SK-N-SH treated with all-trans-retinoic acid at 6 μM for 48 hours (cell line): ENCODE measurements at regions not wholly inside any gene's neighbourhood (a gene's known extent, or its start where the extent isn't known, plus 50 kb on each side); places are given as distances from the start of the nearest gene placed in this dataset.

Experiments used
- ATAC-seq: fragments of 200-7000 bp; cut with Tn5 transposase; 3 replicates; pipeline ENCODE4 v1.9.1; 2020; ENCODE audit warnings: mild to moderate bottlenecking, moderate library complexity
- ARNTL ChIP-seq: fragments of 450-650 bp; formaldehyde crosslinking; IDR thresholded peaks from 2 replicates; pipeline ENCODE4 v1.5.0; 2020; ENCODE audit warnings: low read depth, mild to moderate bottlenecking, moderate library complexity, borderline replicate concordance
- BACH2 ChIP-seq: fragments of 250-450 bp; sonication (Bioruptor Pico); IDR thresholded peaks from 2 replicates; pipeline ENCODE4 v1.9.0; 2021; ENCODE audit warnings: mild to moderate bottlenecking, borderline replicate concordance
- ESRRG ChIP-seq: fragments of 250-450 bp; sonication (Bioruptor Pico); IDR thresholded peaks from 2 replicates; pipeline ENCODE4 v1.6.1; 2021; ENCODE audit warnings: mild to moderate bottlenecking
- GLIS3 ChIP-seq: fragments of 250-450 bp; sonication (Bioruptor Pico); IDR thresholded peaks from 2 replicates; pipeline ENCODE4 v1.5.0; 2020; ENCODE audit warnings: mild to moderate bottlenecking, moderate library complexity
- OSR1 ChIP-seq: fragments of 250-450 bp; sonication (Bioruptor Pico); IDR thresholded peaks from 2 replicates; pipeline ENCODE4 v1.8.0; 2022; ENCODE audit warnings: moderate library complexity, mild to moderate bottlenecking, inconsistent platforms
- RARB ChIP-seq: fragments of 250-450 bp; sonication (Bioruptor Pico); IDR thresholded peaks from 2 replicates; pipeline ENCODE4 v1.8.0; 2021; ENCODE audit warnings: mild to moderate bottlenecking, moderate library complexity
- SNAI2 ChIP-seq: fragments of 250-450 bp; sonication (Bioruptor Pico); IDR thresholded peaks from 2 replicates; pipeline ENCODE4 v1.5.0; 2020; ENCODE audit warnings: mild to moderate bottlenecking, moderate library complexity
- TCF4 ChIP-seq: fragments of 250-450 bp; sonication (Bioruptor Pico); IDR thresholded peaks from 2 replicates; pipeline ENCODE4 v1.8.0; 2021; ENCODE audit warnings: mild to moderate bottlenecking, moderate library complexity, borderline replicate concordance
- ZFP3 ChIP-seq: fragments of 250-450 bp; sonication (Bioruptor Pico); IDR thresholded peaks from 2 replicates; pipeline ENCODE4 v1.5.0; 2020; ENCODE audit warnings: mild to moderate bottlenecking, moderate library complexity
- ZFP30 ChIP-seq: fragments of 450-650 bp; formaldehyde crosslinking; IDR thresholded peaks from 2 replicates; pipeline ENCODE4 v1.5.0; 2022; ENCODE audit warnings: mild to moderate bottlenecking, moderate library complexity
- ZNF70 ChIP-seq: fragments of 450-650 bp; formaldehyde crosslinking; IDR thresholded peaks from 2 replicates; pipeline ENCODE4 v1.5.0; 2020; ENCODE audit warnings: mild to moderate bottlenecking, moderate library complexity
- ZNF8 ChIP-seq: fragments of 450-650 bp; formaldehyde crosslinking; IDR thresholded peaks from 2 replicates; pipeline ENCODE4 v1.5.0; 2020; ENCODE audit warnings: mild to moderate bottlenecking, moderate library complexity
- TF ChIP-seq, protein P1 (sequence below): fragments of 250-450 bp; sonication (Bioruptor Pico); IDR thresholded peaks from 2 replicates; pipeline ENCODE4 v1.8.0; 2021; ENCODE audit warnings: low read depth, mild to moderate bottlenecking, moderate library complexity, borderline replicate concordance
- TF ChIP-seq, protein P2 (sequence below): fragments of 250-450 bp; sonication (Bioruptor Pico); IDR thresholded peaks from 2 replicates; pipeline ENCODE4 v1.5.1; 2020; ENCODE audit warnings: low read depth, mild to moderate bottlenecking, moderate library complexity
- TF ChIP-seq, protein P3 (sequence below): fragments of 250-450 bp; sonication (Bioruptor Pico); IDR thresholded peaks from 2 replicates; pipeline ENCODE4 v1.8.0; 2020; ENCODE audit warnings: mild to moderate bottlenecking, moderate library complexity, borderline replicate concordance
- TF ChIP-seq, protein P4 (sequence below): fragments of 250-450 bp; sonication (Bioruptor Pico); IDR thresholded peaks from 2 replicates; pipeline ENCODE4 v1.5.1; 2021; ENCODE audit warnings: mild to moderate bottlenecking, moderate library complexity
- TF ChIP-seq, protein P5 (sequence below): fragments of 250-450 bp; sonication (Bioruptor Pico); IDR thresholded peaks from 2 replicates; pipeline ENCODE4 v1.5.0; 2020; ENCODE audit warnings: mild to moderate bottlenecking, moderate library complexity

DNA sequence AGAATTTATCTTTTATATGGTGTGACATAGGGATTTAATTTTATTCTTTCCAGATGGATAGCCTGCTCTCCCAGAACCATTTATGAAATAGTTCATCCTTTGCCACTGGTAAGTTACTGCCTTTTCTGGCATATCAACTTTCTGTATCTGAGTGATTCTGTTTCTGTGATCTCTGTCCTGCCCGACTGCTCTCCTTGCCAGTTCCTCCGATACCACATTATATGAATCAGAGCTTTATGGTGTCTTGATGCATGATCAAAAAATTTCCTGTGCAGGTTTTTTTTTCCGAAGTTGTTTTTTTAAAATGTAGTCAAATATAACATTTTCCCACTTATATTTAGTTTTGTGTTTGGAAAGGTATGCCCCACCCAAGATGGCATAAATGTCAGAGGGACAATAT, 242.5 kb downstream of the CYP26B1 start:
- ATAC-seq = no peak
- no peak for TF ChIP-seq TCF4 (CRISPR knock-in tag)
- no peak for TF ChIP-seq ZNF70 (CRISPR knock-in tag)
- TF ChIP-seq ARNTL (CRISPR knock-in tag) = no peak
- TF ChIP-seq, protein P1, sequence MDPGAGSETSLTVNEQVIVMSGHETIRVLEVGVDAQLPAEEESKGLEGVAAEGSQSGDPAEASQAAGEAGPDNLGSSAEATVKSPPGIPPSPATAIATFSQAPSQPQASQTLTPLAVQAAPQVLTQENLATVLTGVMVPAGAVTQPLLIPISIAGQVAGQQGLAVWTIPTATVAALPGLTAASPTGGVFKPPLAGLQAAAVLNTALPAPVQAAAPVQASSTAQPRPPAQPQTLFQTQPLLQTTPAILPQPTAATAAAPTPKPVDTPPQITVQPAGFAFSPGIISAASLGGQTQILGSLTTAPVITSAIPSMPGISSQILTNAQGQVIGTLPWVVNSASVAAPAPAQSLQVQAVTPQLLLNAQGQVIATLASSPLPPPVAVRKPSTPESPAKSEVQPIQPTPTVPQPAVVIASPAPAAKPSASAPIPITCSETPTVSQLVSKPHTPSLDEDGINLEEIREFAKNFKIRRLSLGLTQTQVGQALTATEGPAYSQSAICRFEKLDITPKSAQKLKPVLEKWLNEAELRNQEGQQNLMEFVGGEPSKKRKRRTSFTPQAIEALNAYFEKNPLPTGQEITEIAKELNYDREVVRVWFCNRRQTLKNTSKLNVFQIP (CRISPR knock-in tag) = no peak
- no peak for TF ChIP-seq GLIS3 (CRISPR knock-in tag)
- no peak for TF ChIP-seq ESRRG (CRISPR knock-in tag)
- TF ChIP-seq, protein P2, sequence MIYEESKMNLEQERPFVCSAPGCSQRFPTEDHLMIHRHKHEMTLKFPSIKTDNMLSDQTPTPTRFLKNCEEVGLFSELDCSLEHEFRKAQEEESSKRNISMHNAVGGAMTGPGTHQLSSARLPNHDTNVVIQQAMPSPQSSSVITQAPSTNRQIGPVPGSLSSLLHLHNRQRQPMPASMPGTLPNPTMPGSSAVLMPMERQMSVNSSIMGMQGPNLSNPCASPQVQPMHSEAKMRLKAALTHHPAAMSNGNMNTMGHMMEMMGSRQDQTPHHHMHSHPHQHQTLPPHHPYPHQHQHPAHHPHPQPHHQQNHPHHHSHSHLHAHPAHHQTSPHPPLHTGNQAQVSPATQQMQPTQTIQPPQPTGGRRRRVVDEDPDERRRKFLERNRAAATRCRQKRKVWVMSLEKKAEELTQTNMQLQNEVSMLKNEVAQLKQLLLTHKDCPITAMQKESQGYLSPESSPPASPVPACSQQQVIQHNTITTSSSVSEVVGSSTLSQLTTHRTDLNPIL (CRISPR knock-in tag) = no peak
- TF ChIP-seq, protein P3, sequence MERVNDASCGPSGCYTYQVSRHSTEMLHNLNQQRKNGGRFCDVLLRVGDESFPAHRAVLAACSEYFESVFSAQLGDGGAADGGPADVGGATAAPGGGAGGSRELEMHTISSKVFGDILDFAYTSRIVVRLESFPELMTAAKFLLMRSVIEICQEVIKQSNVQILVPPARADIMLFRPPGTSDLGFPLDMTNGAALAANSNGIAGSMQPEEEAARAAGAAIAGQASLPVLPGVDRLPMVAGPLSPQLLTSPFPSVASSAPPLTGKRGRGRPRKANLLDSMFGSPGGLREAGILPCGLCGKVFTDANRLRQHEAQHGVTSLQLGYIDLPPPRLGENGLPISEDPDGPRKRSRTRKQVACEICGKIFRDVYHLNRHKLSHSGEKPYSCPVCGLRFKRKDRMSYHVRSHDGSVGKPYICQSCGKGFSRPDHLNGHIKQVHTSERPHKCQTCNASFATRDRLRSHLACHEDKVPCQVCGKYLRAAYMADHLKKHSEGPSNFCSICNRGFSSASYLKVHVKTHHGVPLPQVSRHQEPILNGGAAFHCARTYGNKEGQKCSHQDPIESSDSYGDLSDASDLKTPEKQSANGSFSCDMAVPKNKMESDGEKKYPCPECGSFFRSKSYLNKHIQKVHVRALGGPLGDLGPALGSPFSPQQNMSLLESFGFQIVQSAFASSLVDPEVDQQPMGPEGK (CRISPR knock-in tag) = no peak
- TF ChIP-seq ZFP30 = no peak
- no peak for TF ChIP-seq BACH2 (CRISPR knock-in tag)
- TF ChIP-seq RARB (CRISPR knock-in tag) = no peak
- TF ChIP-seq ZFP3 (CRISPR knock-in tag) = no peak
- TF ChIP-seq, protein P4, sequence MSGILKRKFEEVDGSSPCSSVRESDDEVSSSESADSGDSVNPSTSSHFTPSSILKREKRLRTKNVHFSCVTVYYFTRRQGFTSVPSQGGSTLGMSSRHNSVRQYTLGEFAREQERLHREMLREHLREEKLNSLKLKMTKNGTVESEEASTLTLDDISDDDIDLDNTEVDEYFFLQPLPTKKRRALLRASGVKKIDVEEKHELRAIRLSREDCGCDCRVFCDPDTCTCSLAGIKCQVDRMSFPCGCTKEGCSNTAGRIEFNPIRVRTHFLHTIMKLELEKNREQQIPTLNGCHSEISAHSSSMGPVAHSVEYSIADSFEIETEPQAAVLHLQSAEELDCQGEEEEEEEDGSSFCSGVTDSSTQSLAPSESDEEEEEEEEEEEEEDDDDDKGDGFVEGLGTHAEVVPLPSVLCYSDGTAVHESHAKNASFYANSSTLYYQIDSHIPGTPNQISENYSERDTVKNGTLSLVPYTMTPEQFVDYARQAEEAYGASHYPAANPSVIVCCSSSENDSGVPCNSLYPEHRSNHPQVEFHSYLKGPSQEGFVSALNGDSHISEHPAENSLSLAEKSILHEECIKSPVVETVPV (CRISPR knock-in tag) = no peak
- no peak for TF ChIP-seq OSR1 (CRISPR knock-in tag)
- TF ChIP-seq ZNF8 (CRISPR knock-in tag) = no peak

DNA sequence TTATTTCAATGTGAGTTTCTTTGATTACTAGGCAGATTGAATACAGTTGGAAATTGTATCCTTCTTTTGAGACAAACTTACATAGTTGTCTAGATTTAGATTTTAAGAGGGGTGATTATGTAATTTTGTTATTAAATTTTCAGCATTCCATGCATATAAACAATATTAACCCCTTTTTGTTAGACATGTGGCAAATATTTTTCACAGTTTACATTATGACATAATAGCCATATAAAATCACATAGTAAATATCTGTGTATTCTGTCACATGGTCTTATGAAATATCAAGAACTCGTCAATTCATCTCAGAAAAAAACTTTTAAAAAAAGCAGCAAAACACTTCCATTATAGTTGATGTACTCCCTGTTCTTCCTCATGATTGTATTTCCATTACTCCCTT, 243.8 kb downstream of the CYP26B1 start:
- no peak for TF ChIP-seq ZNF70 (CRISPR knock-in tag)
- TF ChIP-seq, protein P5, sequence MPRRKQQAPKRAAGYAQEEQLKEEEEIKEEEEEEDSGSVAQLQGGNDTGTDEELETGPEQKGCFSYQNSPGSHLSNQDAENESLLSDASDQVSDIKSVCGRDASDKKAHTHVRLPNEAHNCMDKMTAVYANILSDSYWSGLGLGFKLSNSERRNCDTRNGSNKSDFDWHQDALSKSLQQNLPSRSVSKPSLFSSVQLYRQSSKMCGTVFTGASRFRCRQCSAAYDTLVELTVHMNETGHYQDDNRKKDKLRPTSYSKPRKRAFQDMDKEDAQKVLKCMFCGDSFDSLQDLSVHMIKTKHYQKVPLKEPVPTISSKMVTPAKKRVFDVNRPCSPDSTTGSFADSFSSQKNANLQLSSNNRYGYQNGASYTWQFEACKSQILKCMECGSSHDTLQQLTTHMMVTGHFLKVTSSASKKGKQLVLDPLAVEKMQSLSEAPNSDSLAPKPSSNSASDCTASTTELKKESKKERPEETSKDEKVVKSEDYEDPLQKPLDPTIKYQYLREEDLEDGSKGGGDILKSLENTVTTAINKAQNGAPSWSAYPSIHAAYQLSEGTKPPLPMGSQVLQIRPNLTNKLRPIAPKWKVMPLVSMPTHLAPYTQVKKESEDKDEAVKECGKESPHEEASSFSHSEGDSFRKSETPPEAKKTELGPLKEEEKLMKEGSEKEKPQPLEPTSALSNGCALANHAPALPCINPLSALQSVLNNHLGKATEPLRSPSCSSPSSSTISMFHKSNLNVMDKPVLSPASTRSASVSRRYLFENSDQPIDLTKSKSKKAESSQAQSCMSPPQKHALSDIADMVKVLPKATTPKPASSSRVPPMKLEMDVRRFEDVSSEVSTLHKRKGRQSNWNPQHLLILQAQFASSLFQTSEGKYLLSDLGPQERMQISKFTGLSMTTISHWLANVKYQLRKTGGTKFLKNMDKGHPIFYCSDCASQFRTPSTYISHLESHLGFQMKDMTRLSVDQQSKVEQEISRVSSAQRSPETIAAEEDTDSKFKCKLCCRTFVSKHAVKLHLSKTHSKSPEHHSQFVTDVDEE (CRISPR knock-in tag) = no peak
- TF ChIP-seq RARB (CRISPR knock-in tag) = no peak
- no peak for TF ChIP-seq OSR1 (CRISPR knock-in tag)
- no peak for ATAC-seq

DNA sequence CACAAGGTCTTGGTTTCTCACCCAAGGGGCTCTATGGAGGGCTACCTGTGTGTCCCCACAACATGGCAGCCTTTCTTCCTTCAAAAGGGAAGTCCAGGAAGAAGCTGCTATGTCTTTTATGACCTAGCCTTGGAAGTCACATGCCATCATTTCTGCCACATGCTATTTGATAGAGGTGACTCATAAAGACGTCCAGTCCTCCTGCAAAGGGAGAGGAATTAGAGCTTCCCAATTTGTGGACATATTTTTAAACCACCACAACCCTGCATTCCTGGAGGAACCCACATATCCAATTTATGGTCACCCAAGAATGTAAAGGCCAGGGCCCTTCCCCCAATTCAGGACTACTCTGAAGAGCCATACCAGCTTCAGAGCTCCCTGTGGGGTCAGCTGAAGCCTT, 246.2 kb downstream of the CYP26B1 start:
- ATAC-seq = no peak
- TF ChIP-seq, protein P5 (CRISPR knock-in tag) = no peak
- no peak for TF ChIP-seq SNAI2 (CRISPR knock-in tag)
- no peak for TF ChIP-seq ESRRG (CRISPR knock-in tag)
- TF ChIP-seq ZNF70 (CRISPR knock-in tag) = no peak
